Caki2 (cell line): ENCODE measurements at regions not wholly inside any gene's neighbourhood (a gene's known extent, or its start where the extent isn't known, plus 50 kb on each side); places are given as distances from the start of the nearest gene placed in this dataset.
A peak's percentile ranks its signal among the peaks of the same experiment; 100 is the strongest.

ENCODE experiments used
- DNase-seq: peaks from one replicate; pipeline ENCODE4 v3.0.0-alpha.2; 2015; ENCODE audit warnings: low read depth
- in situ Hi-C: cut with HindIII; loops from 2 replicates; pipeline ENCODE4 v1.10.0; 2016; ENCODE audit warnings: low sequenced_read_pairs, low pct_unique_long_range_greater_than_20kb, mixed read lengths

DNA sequence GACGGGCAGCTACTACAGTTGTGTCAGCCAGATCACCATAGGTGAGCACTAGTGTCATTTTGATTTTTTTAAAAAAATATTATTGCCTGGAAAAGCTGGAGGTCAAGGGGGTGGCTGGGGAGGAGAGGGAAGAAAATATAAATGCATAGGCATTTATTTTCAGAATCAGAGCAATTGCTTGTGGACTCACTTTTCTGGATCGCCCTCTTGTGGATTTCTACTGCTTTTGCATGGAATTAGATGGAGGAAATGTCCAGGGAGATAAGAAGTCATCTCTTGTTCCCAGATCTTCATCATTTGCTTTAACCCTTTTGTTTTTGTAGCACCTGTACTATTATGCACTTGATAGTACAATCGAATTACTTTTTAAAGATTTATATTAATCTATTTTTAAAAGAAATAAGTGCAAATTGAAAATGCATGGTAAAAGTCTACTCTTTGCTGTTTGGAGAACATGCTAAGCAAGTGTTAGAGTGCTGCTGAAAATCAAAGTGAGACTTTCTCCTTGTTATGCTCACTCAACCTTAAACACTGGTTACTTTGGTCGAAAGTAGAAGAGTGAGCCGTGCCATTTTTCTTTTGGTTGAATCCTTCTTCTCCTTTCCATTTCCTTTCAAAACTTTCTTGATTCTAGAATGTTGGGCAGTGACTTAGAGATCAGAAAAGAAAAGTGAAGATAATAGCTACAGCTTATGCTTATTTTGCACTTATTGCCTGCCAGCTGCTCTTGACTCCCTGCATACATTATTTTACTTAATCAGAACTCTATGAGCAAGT, 60.6 kb upstream of the ANO4 start:
- in situ Hi-C loops: no loop called here

DNA sequence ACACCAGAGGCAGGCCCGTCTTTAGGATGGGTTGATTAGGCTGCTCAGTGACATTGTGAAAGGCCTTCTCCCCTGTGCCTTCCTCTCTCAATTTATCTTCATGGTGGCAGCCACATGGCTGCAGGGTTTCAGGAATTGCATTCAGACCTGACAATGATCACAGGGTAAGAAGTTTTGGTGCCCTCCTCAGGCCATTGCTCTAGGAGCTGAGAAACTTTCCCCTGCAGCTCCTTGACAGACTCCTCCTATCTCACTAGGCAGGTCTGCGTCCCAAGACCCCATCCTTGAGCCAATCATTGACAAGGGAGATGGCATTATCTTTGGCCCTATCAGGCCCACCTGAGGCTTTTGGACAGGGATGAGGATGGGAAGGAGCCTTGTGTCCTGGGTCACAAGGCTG, 57.4 kb upstream of the ANO4 start:
- in situ Hi-C loops: no loop called here
- DNase-seq: no peak

More for the DNA sequence above, 60.6 kb upstream of the ANO4 start:
- DNase-seq: peak; percentile 16

DNA sequence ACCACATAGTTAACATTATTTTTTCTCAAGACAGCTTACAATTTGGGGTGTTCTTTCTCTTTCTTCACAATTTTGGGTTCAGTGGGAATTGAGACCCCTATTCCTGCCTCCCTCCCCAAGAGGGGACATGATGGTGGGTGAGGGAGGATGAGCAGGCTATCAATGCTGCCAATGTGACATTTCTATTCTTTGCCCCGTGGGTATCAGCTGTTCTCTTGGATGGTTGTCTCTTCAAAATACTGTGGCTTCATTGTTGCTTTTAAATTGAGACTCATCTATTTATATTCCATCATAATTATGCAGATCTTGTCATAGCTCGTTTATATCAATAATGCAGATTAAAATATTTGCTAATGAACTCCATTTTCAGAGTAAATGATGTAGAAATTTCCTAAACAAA, 56.5 kb upstream of the ANO4 start:
- DNase-seq: no peak
- in situ Hi-C loops: no loop called here

DNA sequence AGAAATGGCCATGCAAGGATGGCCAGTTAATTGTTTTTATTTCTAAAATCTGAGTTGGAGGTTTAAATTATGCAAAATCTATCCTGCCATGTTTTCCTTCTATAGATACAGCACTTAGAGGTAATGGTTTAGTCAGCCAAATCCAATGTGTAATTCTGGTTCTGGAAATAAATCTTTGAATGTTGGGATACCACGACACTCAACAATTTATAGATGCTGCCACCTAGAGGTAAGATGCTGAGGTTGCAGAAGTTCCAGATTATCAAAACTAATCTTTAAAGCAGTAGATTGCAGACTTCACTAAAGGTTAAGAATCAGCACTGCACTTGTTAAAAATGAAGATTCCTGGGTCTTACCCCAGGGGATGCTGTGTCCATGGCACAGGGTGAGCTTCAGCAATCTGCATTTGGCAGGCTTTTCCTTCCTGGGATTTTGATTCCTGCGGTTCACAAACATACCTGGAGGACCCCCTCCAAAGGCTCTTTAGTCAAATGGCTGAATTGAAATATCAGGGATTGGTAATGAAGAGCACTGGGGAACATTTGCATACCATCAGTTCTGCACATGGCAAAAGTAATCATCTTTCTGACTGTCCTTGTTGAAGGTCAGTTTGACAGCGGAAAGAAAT, 53.4 kb upstream of the ANO4 start:
- in situ Hi-C loops: no loop called here
- DNase-seq: peak; percentile 18

DNA sequence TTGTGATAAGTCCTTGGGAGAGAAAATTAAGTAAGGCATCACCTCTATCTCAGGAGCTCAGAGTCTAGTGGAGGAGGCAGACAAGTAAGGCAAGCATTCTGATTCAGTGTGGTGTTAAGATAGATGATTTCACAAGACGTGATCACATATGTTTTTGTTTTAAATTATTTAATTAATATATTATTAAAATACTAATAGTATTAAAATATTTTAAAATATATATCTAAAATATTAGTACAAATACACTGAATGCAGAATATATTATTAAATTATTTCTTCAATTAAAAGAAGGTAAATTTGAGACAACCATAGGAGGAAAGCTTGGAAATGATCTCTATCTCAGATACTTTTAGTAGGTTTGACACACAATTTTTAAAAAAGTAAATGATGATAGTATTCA, 51.5 kb upstream of the ANO4 start:
- in situ Hi-C loops: no loop called here
- no peak for DNase-seq
